UCSD-AML1 (cell line): ENCODE measurements at regions not wholly inside any gene's neighbourhood (a gene's known extent, or its start where the extent isn't known, plus 50 kb on each side); places are given as distances from the start of the nearest gene placed in this dataset.

Source experiments
- DNase-seq: peaks from one replicate; lab custom pipeline; 2025; ENCODE audit not compliant: unreplicated experiment; lab: John Stamatoyannopoulos, UW

GRCh38 chr4:83864097-83864817 is 328.3 kb downstream of the GPAT3 start:
- DNase-seq, result no peak

GRCh38 chr4:83862471-83862870 is 326.6 kb downstream of the GPAT3 start:
- DNase-seq, result no peak

- no peak for DNase-seq
Observed at GRCh38 chr4:83860200-83860599, 324.3 kb downstream of the GPAT3 start.

GRCh38 chr4:83858131-83858530 is 322.2 kb downstream of the GPAT3 start:
- DNase-seq, result no peak

- DNase-seq, result no peak
Observed at GRCh38 chr4:83855044-83855443, 319.1 kb downstream of the GPAT3 start.

GRCh38 chr4:83852085-83852451 is 316.2 kb downstream of the GPAT3 start:
- no peak for DNase-seq

- DNase-seq, result no peak
Observed at GRCh38 chr4:83851261-83852084, 315.6 kb downstream of the GPAT3 start.

- no peak for DNase-seq
Observed at GRCh38 chr4:83850435-83850834, 314.5 kb downstream of the GPAT3 start.

GRCh38 chr4:83846193-83846830 is 310.4 kb downstream of the GPAT3 start:
- no peak for DNase-seq

- DNase-seq, result no peak
Observed at GRCh38 chr4:83839615-83840014, 303.7 kb downstream of the GPAT3 start.

GRCh38 chr4:83837614-83838308 is 301.9 kb downstream of the GPAT3 start:
- DNase-seq, result no peak

- DNase-seq, result no peak
Observed at GRCh38 chr4:83833920-83834319, 298.0 kb downstream of the GPAT3 start.

- no peak for DNase-seq
Observed at GRCh38 chr4:83832110-83832825, 296.4 kb downstream of the GPAT3 start.

GRCh38 chr4:83831588-83831987 is 295.7 kb downstream of the GPAT3 start:
- DNase-seq, result no peak

- DNase-seq, result no peak
Observed at GRCh38 chr4:83830138-83830888, 294.4 kb downstream of the GPAT3 start.

- DNase-seq, result no peak
Observed at GRCh38 chr4:83828601-83829000, 292.7 kb downstream of the GPAT3 start.

GRCh38 chr4:83821493-83821892 is 285.6 kb downstream of the GPAT3 start:
- no peak for DNase-seq

- DNase-seq, result no peak
Observed at GRCh38 chr4:83819582-83819981, 283.7 kb downstream of the GPAT3 start.

- no peak for DNase-seq
Observed at GRCh38 chr4:83810428-83810827, 274.5 kb downstream of the GPAT3 start.

GRCh38 chr4:83809581-83809980 is 273.7 kb downstream of the GPAT3 start:
- DNase-seq, result no peak
